Upper lobe of right lung (tissue), 1 donor: ENCODE measurements at regions not wholly inside any gene's neighbourhood (a gene's known extent, or its start where the extent isn't known, plus 50 kb on each side); places are given as distances from the start of the nearest gene placed in this dataset.
"Not testable (repeated sequence)": the region's sequence is repeated elsewhere in the genome, so short reads cannot be mapped to it uniquely, and the experiment has no call there.

Experiments
- ATAC-seq: fragments of 200-7000 bp; cut with Tn5 transposase; one replicate; pipeline ENCODE4 v1.9.1; 2020; ENCODE audit warnings: mild to moderate bottlenecking, moderate library complexity
- DNase-seq: peaks from one replicate; pipeline ENCODE4 v3.0.0-alpha.2; 2020
- H3K27ac ChIP-seq: fragments of 200-600 bp; one replicate; pipeline ENCODE4 v1.8.0; 2022
- H3K27me3 ChIP-seq: fragments of 200-600 bp; one replicate; pipeline ENCODE4 v1.8.0; 2022; ENCODE audit warnings: mild to moderate bottlenecking
- H3K36me3 ChIP-seq: fragments of 200-600 bp; one replicate; pipeline ENCODE4 v1.8.0; 2022
- H3K4me1 ChIP-seq: fragments of 200-600 bp; one replicate; pipeline ENCODE4 v1.8.0; 2022
- H3K4me3 ChIP-seq: fragments of 200-600 bp; one replicate; pipeline ENCODE4 v1.8.0; 2022; ENCODE audit warnings: mild to moderate bottlenecking
- H3K9me3 ChIP-seq: fragments of 200-600 bp; one replicate; pipeline ENCODE4 v1.8.0; 2022
- intact Hi-C: fragments of 100-400 bp; cut with DNase I; formaldehyde crosslinking; loops from one replicate; pipeline ENCODE4 v1.11.0; 2022
- TF ChIP-seq, protein P1 (sequence below): fragments of 200-600 bp; IDR thresholded peaks from one replicate; pipeline ENCODE4 v1.8.0; 2022; ENCODE audit warnings: antibody characterized with exemption
- donor health status: DM: no; HTN: yes; CAD: no; lungs with severe emphysema.

DNA sequence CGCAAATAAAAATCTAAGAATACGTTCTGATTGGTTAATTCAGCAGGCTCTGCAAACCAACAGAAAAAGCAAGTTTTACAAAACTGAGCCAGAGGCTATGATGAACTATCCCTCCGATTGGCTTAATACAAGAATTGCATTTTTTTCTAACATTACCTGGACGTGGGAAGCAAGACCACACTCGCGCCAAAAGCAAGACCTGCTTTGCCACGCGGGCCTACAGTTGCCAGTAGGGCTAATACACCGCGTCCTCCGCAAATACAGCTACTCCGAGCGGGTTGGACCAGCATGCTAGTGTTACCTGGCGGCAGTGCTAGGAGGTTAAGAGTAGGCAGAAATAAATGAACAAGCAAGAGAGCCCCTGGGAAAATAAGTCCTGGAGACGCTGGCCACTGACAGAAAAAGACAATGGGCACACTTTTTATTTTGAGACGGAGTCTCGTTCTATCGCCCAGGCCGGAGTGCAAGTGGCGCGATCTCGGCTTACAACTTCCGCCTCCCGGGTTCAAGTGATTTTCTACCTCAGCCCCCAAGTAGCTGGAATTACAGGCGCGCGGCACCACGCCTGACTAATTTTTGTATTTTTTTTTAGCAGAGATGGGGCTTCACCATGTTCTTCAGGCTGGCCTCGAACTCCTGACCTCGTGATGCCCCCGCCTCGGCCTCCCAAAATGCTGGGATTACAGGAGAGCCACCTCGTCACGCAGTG, 131.9 kb upstream of the BTN3A2 start:
- H3K27ac ChIP-seq: peak overlapping the region; percentile 84
- H3K9me3 ChIP-seq: no peaks in the 10 kb centered on the region
- intact Hi-C loops: no loop called here
- H3K4me1 ChIP-seq: peaks cover 5% of the 10 kb centered on the region
- ATAC-seq: no peak
- TF ChIP-seq, protein P1, sequence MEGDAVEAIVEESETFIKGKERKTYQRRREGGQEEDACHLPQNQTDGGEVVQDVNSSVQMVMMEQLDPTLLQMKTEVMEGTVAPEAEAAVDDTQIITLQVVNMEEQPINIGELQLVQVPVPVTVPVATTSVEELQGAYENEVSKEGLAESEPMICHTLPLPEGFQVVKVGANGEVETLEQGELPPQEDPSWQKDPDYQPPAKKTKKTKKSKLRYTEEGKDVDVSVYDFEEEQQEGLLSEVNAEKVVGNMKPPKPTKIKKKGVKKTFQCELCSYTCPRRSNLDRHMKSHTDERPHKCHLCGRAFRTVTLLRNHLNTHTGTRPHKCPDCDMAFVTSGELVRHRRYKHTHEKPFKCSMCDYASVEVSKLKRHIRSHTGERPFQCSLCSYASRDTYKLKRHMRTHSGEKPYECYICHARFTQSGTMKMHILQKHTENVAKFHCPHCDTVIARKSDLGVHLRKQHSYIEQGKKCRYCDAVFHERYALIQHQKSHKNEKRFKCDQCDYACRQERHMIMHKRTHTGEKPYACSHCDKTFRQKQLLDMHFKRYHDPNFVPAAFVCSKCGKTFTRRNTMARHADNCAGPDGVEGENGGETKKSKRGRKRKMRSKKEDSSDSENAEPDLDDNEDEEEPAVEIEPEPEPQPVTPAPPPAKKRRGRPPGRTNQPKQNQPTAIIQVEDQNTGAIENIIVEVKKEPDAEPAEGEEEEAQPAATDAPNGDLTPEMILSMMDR: no peak
- no peaks in the 10 kb centered on the region for H3K36me3 ChIP-seq
- no peak for DNase-seq
- H3K4me3 ChIP-seq: peak overlapping the region; percentile 52
- H3K27me3 ChIP-seq: peaks cover 59% of the 10 kb centered on the region

DNA sequence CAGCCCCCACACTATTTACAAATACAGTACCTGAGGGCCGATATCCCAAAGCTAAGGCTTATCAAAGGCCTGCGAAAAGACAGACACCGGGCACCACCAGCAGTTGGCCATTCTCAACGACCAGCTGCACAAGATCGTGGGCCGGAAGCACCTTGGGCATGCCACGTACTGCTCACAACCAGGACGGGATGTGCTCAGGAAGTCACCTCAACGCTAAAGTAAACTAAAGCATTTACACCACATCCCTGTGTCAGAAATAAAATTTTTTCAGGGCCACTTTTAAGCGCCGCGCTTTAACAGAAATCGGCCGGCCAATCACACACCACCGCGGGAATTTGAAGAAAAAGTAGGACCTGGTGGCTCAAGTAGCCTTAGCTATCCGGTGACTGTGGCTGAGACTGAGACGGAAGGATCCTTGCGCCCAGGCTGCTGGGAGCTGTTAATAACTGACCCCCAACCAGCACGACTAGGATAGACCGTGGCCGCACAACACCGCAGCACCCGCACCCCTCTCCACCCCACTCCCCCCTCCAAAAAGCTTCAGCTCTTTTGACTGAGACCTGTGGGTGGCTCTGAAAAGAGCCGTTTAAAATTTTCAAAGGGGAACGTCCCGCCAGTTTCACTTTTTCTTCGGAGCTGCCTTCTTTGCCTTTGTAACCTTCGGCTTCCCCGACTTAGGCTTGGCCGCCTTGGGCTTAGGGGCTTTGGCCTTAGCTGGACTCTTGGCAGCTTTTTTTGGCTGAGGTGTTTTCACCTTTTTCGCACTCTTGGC, 131.2 kb upstream of the BTN3A2 start:
- ATAC-seq (peak; percentile 76), DNase-seq (no peak)
- Histone ChIP-seq H3K9me3 (no peaks in the 10 kb centered on the region), H3K27me3 (peaks cover 60% of the 10 kb centered on the region), H3K27ac (peak overlapping the region; percentile 84), H3K4me1 (peaks cover 5% of the 10 kb centered on the region), H3K36me3 (no peaks in the 10 kb centered on the region), H3K4me3 (peak overlapping the region; percentile 52)
- TF ChIP-seq, protein P1: no peak
- intact Hi-C loops: no loop called here

DNA sequence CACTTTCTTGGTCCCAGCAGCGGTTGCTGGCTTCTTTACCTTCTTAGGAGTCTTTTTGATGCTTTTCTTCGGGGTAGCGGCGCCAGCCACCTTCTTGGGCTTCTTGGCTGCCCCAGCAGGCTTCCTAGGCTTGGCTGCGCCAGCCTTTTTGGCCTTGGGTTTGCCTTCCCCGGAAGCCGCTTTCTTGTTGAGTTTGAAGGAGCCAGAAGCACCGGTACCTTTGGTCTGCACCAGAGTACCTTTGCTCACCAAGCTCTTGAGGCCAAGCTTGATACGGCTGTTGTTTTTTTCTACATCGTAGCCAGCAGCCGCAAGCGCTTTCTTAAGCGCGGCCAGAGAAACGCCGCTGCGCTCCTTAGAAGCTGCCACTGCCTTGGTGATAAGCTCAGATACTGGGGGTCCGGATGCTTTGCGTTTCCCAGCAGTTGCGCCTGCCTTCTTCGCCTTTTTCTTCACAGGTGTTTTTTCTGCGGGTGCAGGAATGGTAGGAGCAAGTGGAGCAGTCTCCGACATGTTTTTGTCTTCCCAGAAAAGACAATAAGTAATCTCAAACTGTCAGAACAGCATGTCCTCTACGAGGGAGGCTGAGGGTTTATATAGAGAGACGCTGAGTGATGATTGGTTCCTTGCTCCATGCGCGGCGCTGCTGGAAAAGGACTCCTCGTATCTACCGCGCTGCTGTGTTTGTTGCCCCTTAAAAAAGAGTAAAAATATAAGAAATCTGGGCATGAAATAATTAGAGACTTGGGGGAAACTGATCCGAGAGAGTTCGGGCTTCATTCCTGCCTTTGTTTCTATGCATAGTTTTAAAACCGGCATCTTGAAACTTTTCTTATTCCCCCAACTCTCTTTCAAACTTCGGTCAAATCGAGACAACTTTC, 130.3 kb upstream of the BTN3A2 start:
- ATAC-seq (peak; percentile 89), DNase-seq (no peak)
- H3K9me3 ChIP-seq: no peaks in the 10 kb centered on the region
- peak overlapping the region; percentile 52 for H3K4me3 ChIP-seq
- TF ChIP-seq, protein P1: no peak
- intact Hi-C loops: no loop called here
- H3K27me3 ChIP-seq: peaks cover 68% of the 10 kb centered on the region
- no peaks in the 10 kb centered on the region for H3K36me3 ChIP-seq
- peaks cover 5% of the 10 kb centered on the region for H3K4me1 ChIP-seq
- peak overlapping the region; percentile 84 for H3K27ac ChIP-seq

DNA sequence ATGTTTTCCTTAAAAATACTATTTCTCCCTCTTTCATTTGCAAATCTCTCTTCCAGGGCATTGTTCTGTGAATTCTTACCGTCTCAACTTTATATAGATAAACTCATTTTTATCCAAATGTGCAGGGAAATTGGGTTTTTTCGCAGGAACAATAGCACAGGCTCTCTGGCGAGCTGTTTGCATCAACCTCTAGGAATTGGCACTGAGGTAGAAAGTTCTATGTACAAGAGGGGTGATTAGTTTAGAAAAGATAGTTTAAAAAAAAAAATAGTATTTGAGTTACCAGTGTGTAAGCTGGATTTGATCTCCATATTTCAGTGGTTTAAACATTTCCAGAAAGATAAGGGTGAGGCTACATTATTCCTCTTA, 129.7 kb upstream of the BTN3A2 start:
- TF ChIP-seq, protein P1: no peak
- Histone ChIP-seq H3K27ac (peak overlapping the region; percentile 84), H3K36me3 (no peaks in the 10 kb centered on the region), H3K27me3 (peaks cover 72% of the 10 kb centered on the region), H3K9me3 (no peaks in the 10 kb centered on the region), H3K4me1 (peaks cover 5% of the 10 kb centered on the region), H3K4me3 (peak overlapping the region; percentile 52)
- intact Hi-C loops: no loop called here
- DNase-seq (no peak), ATAC-seq (no peak)

DNA sequence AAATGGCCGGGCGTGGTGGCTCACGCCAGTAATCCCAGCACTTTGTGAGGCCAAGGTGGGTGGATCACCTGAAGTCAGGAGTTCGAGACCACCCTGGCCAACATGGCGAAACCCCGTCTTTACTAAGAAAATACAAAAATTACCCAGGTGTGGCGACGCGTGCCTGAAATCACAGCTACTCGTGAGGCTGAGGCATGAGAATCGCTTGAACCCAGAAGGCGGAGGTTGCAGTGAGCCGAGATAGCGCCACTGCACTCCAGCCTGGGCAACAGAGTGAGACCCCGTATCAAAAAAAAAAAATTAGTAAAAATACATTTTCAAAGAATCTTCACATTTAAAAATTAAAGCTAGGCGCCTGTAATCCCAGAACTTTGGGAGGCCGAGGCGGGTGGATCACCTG, 125.6 kb upstream of the BTN3A2 start:
- H3K4me3 ChIP-seq, intact Hi-C loops: not testable (repeated sequence)
- H3K27me3 ChIP-seq: peaks cover 57% of the 10 kb centered on the region

More for the DNA sequence above, 125.6 kb upstream of the BTN3A2 start:
- H3K27ac ChIP-seq, ATAC-seq, H3K9me3 ChIP-seq, H3K36me3 ChIP-seq, H3K4me1 ChIP-seq, DNase-seq: not testable (repeated sequence)
